Activated CD4-positive, alpha-beta T cell treated with anti-CD3 and anti-CD28 coated beads, Interleukin-2, amount 50 U/mL, for 1 hour (primary cell): ENCODE measurements at regions not wholly inside any gene's neighbourhood (a gene's known extent, or its start where the extent isn't known, plus 50 kb on each side); places are given as distances from the start of the nearest gene placed in this dataset.
"Not testable (repeated sequence)": the region's sequence is repeated elsewhere in the genome, so short reads cannot be mapped to it uniquely, and the experiment has no call there.

Source experiments
- DNase-seq: peaks from one replicate; pipeline ENCODE4 v3.0.0-alpha.2; 2020

DNA sequence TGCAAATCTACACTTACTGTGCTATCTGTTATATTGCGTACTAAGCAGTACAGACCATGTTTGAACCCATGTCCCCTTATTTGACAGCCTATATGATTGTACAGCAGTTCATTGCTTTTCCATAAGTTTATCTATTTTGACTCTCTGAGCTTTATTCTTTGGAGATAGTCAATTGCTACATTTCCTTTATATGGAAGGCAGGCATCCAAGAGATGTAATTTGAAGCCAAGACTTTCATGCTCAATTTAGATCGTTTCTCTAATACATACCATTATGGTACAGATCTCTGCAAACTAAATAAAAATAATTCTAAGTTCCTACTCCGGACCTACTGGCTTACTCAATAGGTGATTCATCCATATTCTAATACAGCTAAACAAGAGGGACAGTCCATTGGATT is 424.8 kb downstream of the TMEM38B start:
- DNase-seq, result no peak

DNA sequence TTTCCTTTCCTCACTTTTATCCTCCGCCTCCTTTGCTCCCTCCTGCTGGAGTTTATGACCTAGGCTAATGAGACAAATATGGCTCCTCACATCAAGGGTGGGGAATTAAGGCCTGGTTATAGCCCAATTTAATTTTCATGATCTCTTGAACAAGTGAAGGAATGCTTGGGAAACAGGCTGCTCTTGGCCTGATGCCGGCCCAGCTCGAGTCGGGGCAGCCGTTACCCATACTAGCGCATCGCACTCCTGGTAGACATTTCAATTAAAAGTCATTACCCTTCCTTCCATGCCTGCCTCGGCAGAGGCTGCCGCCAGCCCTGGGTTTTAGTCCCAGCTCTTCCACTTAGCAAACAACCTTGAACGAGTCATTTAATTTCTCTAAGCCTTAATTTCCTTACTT is 425.7 kb downstream of the TMEM38B start:
- DNase-seq, result no peak

DNA sequence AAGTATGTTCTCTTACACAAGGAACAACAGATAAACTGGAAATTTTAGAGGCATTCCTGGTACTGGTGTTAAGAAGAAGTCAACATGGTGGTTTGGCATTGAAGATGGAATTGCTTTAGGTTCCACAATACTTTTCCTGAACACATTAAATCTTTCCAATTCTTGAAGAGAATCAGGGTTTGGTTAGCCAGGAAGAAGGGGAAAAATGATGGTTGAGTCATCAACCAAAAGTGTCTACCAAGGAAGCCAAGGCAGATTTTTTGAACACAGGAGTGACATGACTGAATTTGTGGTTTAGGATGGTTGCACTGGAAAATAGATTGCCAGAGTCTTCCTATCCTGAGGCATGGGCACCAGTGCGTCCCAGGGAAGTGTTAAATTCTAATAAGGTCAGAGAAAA is 433.4 kb downstream of the TMEM38B start:
- no peak for DNase-seq

DNA sequence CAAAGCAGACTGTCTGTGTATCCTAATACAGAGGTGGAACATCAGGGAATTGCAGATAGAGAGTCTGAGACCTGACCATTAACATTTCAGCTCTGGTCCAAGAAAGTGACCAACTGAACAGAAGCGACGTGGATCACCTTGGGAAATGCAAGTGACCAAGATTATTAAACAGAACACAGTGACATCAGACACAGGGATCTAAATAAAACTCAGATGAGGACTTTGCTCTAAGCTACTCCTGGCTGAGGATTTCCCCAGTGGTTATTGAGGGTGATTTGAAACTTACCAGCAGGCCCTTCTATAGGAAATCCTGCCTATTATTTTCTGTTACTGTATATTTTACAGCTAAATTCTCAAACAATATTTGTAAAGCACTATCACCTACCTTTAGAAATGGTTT is 436.0 kb downstream of the TMEM38B start:
- DNase-seq, result no peak

DNA sequence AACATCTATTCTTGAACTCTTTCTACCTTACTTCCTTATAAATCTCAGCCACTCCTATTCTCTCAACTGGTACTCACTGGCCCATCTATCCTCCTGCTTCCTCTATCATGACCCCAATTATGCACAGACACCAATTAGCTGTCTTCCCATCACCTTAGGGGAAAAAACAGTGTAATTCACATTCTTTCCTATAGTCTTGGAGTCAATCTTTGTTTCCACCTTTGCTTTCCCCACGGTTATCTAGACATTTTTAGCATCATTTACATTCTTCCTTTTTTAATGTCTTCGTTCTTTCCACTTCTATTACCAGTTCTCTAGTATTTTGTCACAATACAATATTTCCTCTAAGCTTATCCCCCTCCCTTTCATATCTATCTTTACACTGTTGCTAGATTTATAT is 449.4 kb downstream of the TMEM38B start:
- no peak for DNase-seq

DNA sequence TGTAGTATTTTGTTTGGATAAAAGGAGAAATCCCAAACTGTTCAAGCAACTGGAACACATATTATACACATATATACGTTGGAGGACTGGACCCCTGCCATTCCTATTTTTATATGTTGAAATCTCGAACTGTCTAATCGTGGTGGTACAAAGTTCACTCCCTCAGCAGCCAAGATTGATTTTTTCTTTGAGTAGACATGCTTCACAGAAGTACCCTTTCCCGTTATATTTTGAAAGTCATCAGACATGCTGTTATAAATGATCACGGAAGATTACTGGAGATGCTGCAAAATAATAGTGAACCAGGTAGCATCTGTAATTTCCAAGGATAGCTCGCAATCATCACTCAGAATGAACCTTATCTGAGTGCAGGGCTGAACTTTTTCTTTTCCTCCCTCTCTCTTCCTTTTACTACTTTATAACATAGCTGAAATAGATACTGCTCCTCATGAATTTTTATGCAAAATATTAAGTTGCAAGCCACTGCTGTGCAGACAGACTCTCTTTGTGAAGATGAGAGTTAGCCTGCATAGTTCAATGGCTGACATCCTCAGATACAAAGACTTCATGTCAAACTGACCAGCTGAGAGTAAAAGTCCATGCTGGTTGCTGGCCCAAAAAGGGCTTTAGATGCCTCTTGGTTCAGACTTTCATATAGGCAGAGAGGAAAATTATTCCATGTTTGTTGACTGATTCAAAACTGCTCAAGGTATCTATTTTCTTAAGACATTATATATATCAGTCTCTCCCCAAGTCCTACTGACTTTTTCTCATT is 451.9 kb downstream of the TMEM38B start:
- DNase-seq, result no peak

DNA sequence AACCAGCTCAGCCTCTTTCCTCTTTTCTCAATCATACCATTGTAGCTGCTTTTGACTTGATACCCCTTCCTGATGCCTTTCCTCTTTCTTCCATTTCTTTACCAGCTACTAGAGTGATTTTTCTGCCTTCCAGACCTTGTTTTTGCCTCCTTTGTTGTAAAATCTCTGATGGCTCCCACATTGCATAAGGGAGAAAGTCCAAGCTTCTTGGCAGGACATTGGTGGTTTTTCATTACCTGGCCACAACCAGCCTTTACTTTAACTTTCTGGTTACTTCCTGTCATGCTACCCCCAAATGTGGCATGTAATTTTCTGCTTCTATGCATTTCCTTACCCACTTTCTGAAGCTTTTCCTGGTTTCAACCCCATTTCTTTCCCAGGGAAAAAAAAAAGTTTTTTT is 452.5 kb downstream of the TMEM38B start:
- DNase-seq, result no peak

DNA sequence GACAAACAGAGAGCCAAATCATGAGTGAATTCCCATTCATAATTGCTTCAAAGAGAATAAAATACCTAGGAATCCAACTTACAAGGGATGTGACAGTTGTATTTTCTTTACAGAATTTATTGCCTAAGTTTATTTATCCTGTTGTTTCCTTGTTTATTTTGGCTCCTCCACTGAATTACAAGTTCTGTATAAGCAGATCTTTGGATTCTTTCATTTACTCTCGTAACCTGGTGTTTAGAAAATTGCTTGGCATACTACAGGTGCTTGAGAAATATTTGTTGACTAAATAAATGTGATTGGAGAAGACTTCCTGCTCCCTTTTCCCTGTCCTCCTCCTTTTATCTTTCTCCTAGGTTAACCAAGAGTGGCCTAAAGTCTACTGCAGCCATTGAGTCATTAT is 455.6 kb downstream of the TMEM38B start:
- no peak for DNase-seq

DNA sequence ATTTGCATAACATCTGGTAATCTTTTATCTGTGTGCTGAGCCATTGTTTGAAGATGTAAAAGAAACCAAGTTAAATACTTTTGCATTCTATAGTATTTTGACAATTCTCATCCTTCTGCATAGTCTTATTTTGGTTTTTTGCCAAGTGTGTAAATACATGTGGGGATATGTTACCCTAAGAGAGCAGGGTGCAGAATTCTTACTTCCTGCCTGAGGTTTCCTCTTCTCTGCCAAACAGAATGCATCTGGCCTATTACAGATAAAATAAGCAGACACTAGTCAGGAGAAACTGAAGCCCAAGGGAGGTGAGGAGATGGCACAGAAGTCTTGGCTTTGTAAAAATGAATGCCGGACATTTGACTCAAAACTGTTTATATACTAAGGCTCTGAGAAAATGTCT is 462.1 kb downstream of the TMEM38B start:
- no peak for DNase-seq

DNA sequence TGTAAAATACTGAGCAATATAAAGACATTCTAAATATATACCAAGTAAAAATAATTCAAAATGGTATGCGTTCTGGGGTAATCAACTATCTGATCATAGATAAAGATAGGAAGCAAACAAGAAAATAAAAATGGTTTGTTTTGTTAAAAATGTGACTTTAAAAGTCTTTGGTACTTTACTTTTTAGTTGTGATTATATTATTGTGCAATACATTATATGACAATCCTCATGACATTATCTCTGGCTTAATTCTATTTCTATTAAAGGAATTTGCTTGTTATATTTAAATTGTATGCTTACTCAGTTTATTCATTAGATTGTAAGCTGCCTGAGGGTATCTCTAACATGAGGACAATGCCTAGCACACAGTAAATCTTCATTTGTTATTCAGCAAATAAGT is 477.9 kb downstream of the TMEM38B start:
- no peak for DNase-seq

DNA sequence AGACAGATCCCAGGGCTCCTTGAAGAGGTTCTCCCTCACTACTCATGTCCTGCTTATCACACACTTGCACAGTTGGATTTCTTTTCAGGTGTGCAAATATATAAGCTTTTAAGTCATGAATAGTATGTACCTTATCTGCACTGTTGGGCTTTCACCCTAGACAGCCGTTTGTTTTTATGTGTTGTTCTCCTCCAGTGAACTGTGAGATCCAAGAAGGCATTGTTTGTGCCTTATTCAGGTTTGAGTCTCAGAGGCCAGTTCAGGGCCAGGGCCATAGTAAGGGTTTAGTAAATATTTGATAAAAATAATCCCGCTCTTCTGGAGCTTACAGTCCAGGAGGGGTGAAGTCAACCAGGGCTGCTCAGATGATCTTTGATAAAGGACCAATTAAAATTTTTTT is 480.0 kb downstream of the TMEM38B start:
- no peak for DNase-seq

DNA sequence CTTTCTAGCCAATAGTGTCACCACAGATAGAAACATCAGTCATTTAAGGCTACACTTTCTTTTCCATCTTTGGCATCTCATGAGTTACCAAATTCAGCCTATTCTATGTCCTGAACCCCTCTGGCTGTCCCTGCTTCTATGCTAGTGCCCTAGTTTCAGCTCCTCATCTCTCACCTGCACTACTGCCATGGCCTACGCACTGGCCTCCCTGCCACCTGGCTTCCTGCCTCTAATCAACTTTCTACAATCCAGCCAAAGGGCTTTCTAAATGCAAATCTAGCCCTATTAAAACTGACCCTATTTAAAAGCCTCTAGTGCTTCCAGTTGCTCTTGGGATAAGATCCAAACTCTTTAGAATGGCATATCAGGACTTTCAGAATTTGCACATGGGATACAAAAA is 482.9 kb downstream of the TMEM38B start:
- no peak for DNase-seq

DNA sequence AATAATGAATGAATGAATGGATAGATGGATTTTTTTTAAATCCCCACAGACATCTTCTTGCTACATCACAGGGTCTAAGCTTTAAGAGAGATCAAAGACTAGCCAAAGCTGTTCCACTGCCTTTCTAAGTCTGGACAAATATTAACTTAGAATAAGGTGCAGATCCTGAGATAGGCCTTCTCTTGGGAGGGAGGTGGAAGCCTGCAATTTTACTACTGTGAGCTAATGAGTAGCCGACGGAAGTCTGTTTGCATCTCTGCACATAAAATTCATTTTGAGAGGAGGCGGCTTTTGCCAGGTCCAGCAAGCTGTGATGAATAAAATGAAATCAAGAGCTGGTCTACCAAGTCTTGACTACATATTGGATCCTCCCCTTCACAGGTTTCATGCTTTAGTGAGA is 484.9 kb downstream of the TMEM38B start:
- DNase-seq, result no peak

DNA sequence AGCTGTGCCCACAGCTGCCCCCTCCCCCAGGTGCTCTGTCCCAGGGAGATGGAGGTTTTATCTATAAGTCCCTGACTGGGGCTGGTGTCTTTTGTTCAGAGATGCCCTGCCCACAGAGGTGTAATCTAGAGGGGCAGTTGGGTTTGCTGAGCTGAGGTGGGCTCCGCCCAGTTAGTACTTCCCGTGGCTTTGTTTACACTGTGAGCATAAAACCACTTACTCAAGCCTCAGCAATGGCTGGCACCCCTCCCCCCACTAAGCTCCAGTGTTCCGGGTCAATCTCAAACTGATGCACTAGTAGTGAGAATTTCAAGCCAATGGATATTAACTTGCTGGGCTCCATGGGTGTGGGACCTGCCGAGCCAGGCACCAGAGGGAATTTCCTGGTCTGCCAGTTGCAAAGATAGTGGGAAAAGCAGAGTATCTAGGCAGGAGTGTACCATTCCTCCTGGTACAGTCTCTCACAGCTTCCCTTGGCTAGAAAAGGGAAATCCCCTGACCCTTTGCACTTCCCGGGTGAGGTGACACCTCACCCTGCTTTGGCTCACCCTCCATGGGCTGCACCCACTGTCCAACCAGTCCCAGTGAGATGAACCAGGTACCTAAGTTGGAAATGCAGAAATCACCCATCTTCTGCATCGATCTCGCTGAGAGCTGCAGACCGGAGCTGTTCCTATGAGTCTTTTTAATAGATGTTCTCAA is 509.6 kb downstream of the TMEM38B start:
- DNase-seq, result not testable (repeated sequence)

DNA sequence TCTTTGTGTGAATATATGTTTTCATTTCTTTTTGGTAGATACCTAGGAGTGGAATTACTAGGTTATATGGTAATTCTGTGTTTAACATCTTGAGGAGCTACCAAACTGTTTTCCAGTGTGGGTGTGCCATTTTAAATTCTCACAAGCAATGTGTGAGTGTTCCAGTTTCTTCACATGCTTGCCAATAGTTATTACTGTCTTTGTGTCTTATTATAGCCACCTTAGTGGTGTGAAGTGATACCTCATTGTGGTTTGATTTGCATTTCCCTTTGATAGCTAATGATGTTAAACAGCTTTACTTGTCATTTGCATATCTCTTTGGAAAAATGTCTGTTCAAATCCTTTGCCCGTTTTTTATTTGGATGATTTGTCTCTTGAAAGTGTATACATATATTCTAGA is 513.0 kb downstream of the TMEM38B start:
- DNase-seq, result no peak

DNA sequence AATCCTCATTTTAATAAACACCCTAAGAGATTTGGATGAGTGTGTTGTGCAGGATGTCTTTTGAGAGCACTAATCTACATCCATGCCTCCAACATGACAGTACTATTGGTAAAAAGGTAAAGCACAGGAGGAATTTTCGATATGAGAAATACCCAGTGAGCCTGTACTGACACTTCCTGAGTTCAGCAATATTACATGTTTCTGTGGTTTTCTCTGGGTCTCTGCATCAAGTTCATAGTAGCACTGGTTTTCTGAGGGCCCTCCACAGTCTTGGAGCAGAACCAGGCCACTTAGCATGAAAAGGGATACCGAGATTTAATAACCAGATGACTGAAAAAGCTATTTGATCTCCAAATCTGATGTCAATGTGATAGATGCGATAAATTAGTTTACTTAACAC is 524.1 kb downstream of the TMEM38B start:
- no peak for DNase-seq

DNA sequence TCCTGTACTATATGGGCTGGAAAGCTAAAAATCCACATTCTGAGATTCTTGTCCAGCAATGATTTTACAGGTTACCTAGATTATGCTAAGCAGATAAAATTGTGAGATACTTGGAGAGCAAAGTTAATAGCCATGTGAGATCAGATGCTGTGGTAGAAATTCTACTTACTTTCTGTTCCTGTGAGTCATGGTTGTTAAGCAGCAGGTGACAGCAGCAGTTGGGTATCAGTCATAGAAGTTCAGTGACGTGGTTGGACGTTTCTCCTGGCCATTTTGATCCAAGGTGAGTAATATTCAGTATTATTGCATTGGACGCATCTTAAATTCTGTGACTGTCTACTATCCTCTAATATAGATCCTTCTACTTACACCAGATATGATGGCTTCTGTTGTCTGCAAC is 524.5 kb downstream of the TMEM38B start:
- no peak for DNase-seq

DNA sequence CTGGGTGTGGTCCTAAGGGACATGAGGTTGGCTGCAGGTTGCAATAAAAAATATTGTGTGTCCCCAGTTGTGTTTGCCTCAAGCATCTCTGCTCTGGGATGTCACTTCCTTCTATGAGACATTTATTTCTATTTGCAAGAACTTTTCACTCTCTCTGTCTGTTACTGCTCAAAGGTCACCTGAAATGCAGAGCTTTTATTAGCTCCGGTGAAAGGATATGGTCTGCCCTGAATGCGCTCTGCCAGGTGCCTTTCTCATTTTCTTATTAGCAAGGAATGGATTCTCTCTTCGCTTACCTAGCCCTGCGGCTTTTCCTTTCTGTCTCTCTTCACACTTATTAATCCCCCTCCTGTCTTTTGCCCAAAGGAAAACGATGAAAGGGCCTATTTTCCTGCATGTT is 526.1 kb downstream of the TMEM38B start:
- DNase-seq, result no peak

DNA sequence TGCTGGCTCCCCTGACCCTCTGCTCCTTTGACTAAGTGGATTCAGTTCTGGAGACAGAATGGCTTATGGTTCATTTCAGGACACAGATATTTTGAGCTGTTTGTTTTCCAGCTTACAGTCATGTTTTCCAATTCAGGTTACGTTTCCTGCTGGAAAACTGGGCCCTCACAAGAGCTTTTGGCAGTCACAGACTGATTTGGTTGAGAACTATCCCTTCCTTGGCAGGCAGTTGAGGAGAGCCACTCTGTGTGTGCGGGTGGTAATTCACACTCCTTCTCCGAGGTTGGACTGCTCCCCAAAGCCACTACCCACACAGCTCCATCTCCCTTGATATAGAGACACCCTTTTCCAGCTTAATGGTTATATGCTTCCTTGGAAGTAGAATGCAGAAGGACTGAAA is 534.5 kb downstream of the TMEM38B start:
- no peak for DNase-seq

DNA sequence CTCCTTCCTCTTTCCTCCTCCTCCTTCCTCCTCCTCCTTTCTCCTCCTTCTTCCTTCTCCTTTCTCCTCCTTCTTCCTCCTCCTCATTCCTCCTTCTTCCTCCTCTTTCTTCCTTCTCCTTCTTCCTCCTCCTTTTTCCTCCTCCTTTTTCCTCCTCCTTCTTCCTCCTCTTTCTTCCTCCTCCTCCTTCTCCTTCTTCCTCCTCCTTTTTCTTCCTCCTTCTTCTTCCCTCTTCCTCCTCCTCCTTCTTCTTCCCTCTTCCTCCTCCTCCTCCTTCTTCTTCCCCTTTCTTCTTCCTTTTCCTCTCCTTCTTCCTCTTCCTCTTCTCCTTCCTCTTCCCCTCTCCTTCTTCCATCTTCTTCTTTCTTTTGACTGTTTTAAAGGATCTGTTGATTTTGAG is 538.8 kb downstream of the TMEM38B start:
- DNase-seq, result no peak

DNA sequence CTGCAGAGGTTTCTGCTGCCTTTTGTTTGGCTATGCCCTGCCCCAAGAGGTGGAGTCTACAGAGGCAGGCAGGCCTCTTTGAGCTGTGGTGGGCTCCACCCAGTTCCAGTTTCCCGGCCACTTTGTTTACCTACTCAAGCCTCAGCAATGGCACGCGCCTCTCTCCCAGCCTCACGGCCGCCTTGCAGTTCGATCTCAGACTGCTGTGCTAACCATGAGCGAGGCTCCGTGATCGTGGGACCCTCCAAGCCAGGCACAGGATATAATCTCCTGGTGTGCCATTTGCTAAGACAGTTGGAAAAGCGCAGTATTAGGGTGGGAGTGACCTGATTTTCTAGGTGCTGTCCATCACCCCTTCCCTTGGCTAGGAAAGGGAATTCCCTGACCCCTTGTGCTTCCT is 566.6 kb downstream of the TMEM38B start:
- DNase-seq, result not testable (repeated sequence)

DNA sequence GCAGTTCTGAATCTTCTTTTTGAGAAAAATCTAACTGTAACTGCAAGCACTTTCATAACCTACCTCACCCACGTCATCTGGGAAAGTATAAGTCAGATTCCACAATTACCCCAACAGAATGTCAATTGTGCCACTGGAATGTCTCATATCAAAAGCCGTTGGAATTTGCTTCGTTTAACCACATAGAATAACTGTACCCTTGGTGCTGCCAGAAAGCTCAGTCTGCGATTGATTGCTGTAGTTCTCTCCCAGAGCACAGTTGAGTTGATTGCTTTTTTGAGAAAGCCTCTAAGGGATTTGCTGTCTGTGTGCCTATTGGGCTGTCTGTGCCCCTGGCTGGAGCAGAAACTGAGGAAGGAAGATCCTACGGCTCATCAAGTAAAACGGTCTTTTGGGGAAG is 583.6 kb downstream of the TMEM38B start:
- no peak for DNase-seq

DNA sequence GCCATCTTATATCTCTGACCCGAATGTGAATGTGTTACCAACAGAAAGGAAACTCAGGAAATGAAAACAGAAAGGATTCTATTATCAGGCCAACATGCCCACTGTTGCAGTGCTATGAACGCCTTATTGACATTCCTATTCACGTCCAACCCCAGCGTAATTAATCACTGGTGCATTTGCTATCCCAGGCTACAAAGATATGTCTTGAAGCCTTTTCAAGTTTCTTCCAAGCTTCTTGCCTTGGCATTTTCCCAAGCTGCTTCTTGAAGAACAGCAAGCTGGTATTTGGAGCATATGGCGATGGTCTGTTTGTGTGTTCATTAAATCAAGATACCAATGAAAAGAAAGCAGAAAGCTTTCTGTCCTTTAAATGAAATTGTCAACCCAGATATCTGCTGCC is 579.2 kb upstream of the ZNF462 start:
- DNase-seq, result no peak

DNA sequence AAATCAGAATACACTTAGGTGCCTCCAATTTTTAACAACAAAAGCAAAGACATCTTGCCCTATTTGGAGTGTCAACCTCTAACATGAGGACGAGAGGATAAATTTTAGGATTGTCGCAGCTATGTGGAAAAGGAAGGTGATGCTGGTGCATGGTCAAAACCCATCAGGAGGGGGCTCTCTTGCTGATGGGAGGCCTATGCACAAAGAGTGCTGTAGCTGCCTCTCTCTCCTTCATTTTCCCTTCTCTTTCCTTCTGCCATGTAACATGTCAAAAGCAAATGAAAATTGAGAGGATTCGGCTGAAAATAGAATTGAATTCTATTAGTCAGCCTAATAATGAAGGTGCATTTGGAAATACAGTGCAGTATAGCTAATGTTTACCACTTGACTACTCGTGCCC is 578.7 kb upstream of the ZNF462 start:
- no peak for DNase-seq

DNA sequence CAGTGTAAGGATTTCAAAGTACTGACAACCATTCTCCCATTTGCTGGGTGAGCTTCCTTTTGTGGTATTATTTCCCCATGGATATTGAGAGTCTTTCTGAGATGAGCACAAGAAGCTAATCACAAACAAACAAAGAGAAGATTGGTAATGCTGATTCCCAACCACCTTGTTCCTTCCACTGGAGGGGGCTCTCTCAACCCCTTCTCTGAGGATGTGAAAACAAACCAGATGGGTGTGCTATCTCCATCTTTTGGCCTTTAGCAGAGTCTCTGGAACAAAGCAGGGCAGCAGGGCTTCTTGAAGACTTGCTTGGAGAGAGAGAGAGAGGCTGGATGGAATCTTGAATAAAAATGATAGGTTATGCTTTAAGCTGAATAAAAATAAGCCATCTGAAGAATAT is 576.7 kb upstream of the ZNF462 start:
- no peak for DNase-seq
